Liver (tissue), 3 donors: ENCODE measurements at regions not wholly inside any gene's neighbourhood (a gene's known extent, or its start where the extent isn't known, plus 50 kb on each side); places are given as distances from the start of the nearest gene placed in this dataset.

Source experiments
- GABPA ChIP-seq, 2 donors: IDR thresholded peaks in 1 of 2; conservative IDR thresholded peaks in 1 of 2; 2 replicates each; pipeline ENCODE4 v1.6.1; 2016; ENCODE audit warnings: antibody characterized with exemption in 2 of 2, mild to moderate bottlenecking in 1 of 2, moderate library complexity in 1 of 2
- TAF1 ChIP-seq: conservative IDR thresholded peaks from 2 replicates; pipeline ENCODE4 v1.6.1; 2016; ENCODE audit warnings: antibody characterized with exemption, mild to moderate bottlenecking
- TF ChIP-seq, protein P1 (sequence below): fragments of 150-350 bp; IDR thresholded peaks from 2 replicates; pipeline ENCODE4 v1.5.1; 2017; ENCODE audit warnings: improper control_type of control experiment, low read depth, low read length; ENCODE audit not compliant: missing input control
- donor health status: healthy.
- donor health status: healthy.

DNA sequence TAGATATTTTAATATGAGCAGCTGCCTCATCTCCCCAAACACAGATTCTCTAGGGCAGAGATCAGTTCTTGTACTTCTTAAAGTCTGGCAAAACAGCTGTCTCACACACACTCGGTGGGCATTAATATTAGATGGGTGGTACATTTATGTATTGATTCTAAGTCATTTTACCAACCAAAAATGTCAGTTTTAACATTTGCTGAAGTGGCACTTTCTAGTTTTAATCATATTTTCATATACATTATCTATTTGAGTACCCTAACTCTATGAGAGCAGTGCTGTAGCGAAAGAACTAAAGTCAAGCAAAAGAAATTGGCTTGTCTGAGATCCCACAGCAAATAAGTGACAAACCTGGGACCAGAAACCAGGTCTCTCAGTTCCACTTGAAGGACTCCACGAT, 134.5 kb upstream of the SPRY1 start:
- TF ChIP-seq, protein P1, sequence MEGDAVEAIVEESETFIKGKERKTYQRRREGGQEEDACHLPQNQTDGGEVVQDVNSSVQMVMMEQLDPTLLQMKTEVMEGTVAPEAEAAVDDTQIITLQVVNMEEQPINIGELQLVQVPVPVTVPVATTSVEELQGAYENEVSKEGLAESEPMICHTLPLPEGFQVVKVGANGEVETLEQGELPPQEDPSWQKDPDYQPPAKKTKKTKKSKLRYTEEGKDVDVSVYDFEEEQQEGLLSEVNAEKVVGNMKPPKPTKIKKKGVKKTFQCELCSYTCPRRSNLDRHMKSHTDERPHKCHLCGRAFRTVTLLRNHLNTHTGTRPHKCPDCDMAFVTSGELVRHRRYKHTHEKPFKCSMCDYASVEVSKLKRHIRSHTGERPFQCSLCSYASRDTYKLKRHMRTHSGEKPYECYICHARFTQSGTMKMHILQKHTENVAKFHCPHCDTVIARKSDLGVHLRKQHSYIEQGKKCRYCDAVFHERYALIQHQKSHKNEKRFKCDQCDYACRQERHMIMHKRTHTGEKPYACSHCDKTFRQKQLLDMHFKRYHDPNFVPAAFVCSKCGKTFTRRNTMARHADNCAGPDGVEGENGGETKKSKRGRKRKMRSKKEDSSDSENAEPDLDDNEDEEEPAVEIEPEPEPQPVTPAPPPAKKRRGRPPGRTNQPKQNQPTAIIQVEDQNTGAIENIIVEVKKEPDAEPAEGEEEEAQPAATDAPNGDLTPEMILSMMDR, result no peak
- TF ChIP-seq TAF1 (no peak), GABPA (IDR thresholded peaks at IDR 0.05 in 1 of 2, conservative IDR thresholded peaks at IDR 0.05 in 1 of 2) (no peak)
